Gastrocnemius medialis (tissue), 4 donors: ENCODE measurements at regions not wholly inside any gene's neighbourhood (a gene's known extent, or its start where the extent isn't known, plus 50 kb on each side); places are given as distances from the start of the nearest gene placed in this dataset.

Experiments used
- ATAC-seq, 2 donors: fragments of 150-250 bp; one replicate each; pipeline ENCODE4 v1.9.1; 2016
- DNase-seq, 2 donors: peaks; one replicate each; pipeline ENCODE4 v3.0.0-alpha.2; 2019
- H3K27ac ChIP-seq, 4 donors: fragments of 200-600 bp; sonication (generic); 1 replicate in 1 of 4; 2 replicates in 3 of 4; pipeline ENCODE4 v1.5.1; 2016 to 2018; ENCODE audit warnings: mild to moderate bottlenecking in 2 of 4, moderate library complexity in 1 of 4
- H3K27me3 ChIP-seq, 3 donors: fragments of 200-600 bp; sonication (generic) in 2 of 3; 1 replicate in 1 of 3; 2 replicates in 2 of 3; pipeline versions ENCODE4 v1.5.1 to v1.6.0; 2016 to 2019; ENCODE audit warnings: mild to moderate bottlenecking in 1 of 3, moderate library complexity in 1 of 3
- H3K36me3 ChIP-seq, 2 donors: fragments of 200-600 bp; sonication (generic) in 1 of 2; one replicate each; pipeline ENCODE4 v1.5.1; 2017 to 2018
- H3K4me1 ChIP-seq, 2 donors: fragments of 200-600 bp; sonication (generic) in 1 of 2; one replicate each; pipeline ENCODE4 v1.5.1; 2016 to 2017; ENCODE audit warnings: mild to moderate bottlenecking in 2 of 2
- H3K4me3 ChIP-seq, 4 donors: fragments of 200-600 bp; sonication (generic) in 3 of 4; 1 replicate in 1 of 4; 2 replicates in 3 of 4; pipeline ENCODE4 v1.5.1; 2016 to 2019; ENCODE audit warnings: mild to moderate bottlenecking in 2 of 4
- H3K9me3 ChIP-seq, 3 donors: fragments of 200-600 bp; sonication (generic) in 2 of 3; 1 replicate in 1 of 3; 2 replicates in 2 of 3; pipeline ENCODE4 v1.5.1; 2016 to 2019
- POLR2A ChIP-seq, 2 donors: fragments of 450-650 bp; IDR thresholded peaks; one replicate each; pipeline ENCODE4 v1.6.1; 2017; ENCODE audit warnings: antibody characterized with exemption in 2 of 2, mild to moderate bottlenecking in 2 of 2, moderate library complexity in 2 of 2
- in situ Hi-C, 4 donors: fragments of 200-750 bp; cut with MboI; loops; one replicate each; pipeline versions ENCODE4 v1.15.0 to v1.8.0; 2017; ENCODE audit warnings: low sequenced_read_pairs in 4 of 4
- intact Hi-C: fragments of 100-400 bp; cut with DNase I; formaldehyde crosslinking; loops from one replicate; pipeline ENCODE4 v1.15.1; 2023; ENCODE audit warnings: low total_unique reads
- TF ChIP-seq, protein P1 (sequence below), 5 experiments: fragments of 450-650 bp in 3 of 5; fragments of 200-600 bp in 2 of 5; sonication (generic) in 2 of 5; IDR thresholded peaks in 4 of 5; conservative IDR thresholded peaks in 1 of 5; 1 replicate in 4 of 5; 2 replicates in 1 of 5; pipeline ENCODE4 v1.5.1; 2016 to 2019; ENCODE audit warnings: antibody characterized with exemption in 5 of 5, mild to moderate bottlenecking in 3 of 5, moderate library complexity in 3 of 5

DNA sequence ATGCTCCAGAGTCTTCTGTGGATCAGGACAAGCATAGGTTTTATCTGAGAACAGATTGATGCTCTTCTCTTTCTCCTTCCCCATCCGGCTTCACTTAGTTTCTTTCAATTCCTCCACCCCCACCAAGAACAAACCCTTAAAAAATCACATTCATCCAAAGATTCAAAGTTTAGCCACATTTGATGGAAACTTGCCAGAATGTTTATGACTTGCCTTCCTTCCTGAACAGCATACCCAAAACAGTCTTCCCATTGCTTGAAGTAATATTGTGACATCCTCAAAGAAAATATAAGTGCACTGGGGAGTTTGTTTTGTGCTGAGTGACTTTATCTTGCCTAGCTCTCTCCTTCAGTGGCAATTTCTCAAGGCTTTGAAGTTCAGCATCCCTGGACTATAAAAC is 83.0 kb downstream of the MAGEB17 start:
- H3K4me1 ChIP-seq: no peaks in the 10 kb centered on the region

DNA sequence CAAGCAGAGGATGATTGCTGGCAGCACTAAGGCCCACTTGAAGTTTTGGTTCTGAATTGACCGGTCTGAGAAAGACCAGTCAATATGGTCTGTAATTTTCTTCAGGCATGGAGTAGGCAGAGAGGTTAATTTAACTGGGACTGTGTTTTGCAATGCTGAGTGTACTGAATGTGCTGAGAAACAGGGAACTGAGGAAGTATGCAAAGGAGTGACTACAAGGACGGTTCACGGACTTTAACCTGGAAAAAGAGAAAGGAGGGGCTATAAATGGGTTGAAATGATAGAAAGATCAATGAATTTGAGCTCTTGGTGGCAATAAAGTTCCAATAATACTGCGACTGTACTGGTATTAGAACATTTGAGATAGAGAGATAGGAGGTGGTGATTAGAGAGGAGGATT is 84.5 kb downstream of the MAGEB17 start:
- intact Hi-C loops: no loop called here
- no peaks in the 10 kb centered on the region for H3K36me3 ChIP-seq
- TF ChIP-seq, protein P1, sequence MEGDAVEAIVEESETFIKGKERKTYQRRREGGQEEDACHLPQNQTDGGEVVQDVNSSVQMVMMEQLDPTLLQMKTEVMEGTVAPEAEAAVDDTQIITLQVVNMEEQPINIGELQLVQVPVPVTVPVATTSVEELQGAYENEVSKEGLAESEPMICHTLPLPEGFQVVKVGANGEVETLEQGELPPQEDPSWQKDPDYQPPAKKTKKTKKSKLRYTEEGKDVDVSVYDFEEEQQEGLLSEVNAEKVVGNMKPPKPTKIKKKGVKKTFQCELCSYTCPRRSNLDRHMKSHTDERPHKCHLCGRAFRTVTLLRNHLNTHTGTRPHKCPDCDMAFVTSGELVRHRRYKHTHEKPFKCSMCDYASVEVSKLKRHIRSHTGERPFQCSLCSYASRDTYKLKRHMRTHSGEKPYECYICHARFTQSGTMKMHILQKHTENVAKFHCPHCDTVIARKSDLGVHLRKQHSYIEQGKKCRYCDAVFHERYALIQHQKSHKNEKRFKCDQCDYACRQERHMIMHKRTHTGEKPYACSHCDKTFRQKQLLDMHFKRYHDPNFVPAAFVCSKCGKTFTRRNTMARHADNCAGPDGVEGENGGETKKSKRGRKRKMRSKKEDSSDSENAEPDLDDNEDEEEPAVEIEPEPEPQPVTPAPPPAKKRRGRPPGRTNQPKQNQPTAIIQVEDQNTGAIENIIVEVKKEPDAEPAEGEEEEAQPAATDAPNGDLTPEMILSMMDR (IDR thresholded peaks at IDR 0.05 in 4 of 5, conservative IDR thresholded peaks at IDR 0.05 in 1 of 5): no peak
- TF ChIP-seq POLR2A (IDR thresholded peaks at IDR 0.05): no peak
- H3K27ac ChIP-seq: no peak overlapping the region
- no peak overlapping the region for H3K4me3 ChIP-seq
- in situ Hi-C loops: no loop called here
- DNase-seq: no peak
- ATAC-seq: no peak
- no peaks in the 10 kb centered on the region for H3K27me3 ChIP-seq
- peaks cover 0 to 2% (median 0%) of the 10 kb centered on the region in 3 donors for H3K9me3 ChIP-seq
- no peaks in the 10 kb centered on the region for H3K4me1 ChIP-seq

More for the DNA sequence above, 83.0 kb downstream of the MAGEB17 start:
- no peak for DNase-seq
- intact Hi-C loops (no loop called here), in situ Hi-C loops (no loop called here)
- Histone ChIP-seq H3K27ac (no peak overlapping the region), H3K36me3 (no peaks in the 10 kb centered on the region), H3K4me3 (no peak overlapping the region), H3K27me3 (no peaks in the 10 kb centered on the region), H3K9me3 (peaks cover 0 to 4% (median 0%) of the 10 kb centered on the region in 3 donors)
- TF ChIP-seq POLR2A (IDR thresholded peaks at IDR 0.05): no peak
- TF ChIP-seq, protein P1 (IDR thresholded peaks at IDR 0.05 in 4 of 5, conservative IDR thresholded peaks at IDR 0.05 in 1 of 5): no peak
- ATAC-seq: no peak

DNA sequence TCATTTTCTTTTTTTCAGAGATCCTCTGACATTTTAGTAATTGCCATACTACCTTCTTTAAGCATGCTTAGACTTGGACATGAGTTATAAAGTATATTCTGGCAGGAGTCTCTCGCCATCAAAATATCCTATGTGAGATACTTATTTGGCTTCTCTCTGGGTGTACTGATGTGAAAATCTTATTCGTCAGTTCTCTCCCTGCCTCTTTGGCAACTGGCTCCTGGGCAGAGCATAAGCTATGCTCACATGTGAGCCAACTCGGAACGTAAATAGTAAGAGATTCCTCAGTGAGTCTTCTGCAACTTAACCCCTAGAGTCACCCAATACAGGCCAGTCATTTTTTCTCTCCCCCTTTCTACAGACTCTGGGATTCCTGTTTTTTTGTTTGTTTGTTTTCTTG is 91.6 kb downstream of the MAGEB17 start:
- in situ Hi-C loops (no loop called here), intact Hi-C loops (no loop called here)
- DNase-seq: no peak
- ATAC-seq: no peak
- Histone ChIP-seq H3K27me3 (no peaks in the 10 kb centered on the region), H3K4me3 (no peak overlapping the region), H3K9me3 (no peaks in the 10 kb centered on the region), H3K36me3 (no peaks in the 10 kb centered on the region), H3K4me1 (no peaks in the 10 kb centered on the region), H3K27ac (no peak overlapping the region)
- TF ChIP-seq, protein P1 (IDR thresholded peaks at IDR 0.05 in 4 of 5, conservative IDR thresholded peaks at IDR 0.05 in 1 of 5): no peak
- TF ChIP-seq POLR2A (IDR thresholded peaks at IDR 0.05): no peak

DNA sequence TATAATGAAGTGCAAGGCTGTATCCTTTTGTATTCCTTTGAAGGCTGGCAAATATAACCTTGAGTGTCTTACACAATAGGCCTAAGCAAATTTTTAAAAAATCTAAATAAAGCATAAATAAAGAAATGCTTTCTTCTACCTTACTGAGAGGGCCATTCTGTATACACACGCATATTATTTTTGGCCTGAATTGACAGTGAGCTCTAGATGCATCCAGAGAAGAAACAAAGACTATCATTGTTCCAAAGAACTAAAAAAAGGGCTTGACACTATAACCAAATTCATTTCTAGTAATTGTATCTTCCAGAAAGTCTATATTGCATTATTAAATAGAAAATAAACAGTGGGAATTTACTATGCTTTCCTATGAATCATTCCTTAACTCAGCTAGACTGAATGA is 100.2 kb downstream of the MAGEB17 start:
- Histone ChIP-seq H3K27me3 (no peaks in the 10 kb centered on the region), H3K36me3 (no peaks in the 10 kb centered on the region), H3K27ac (no peak overlapping the region), H3K4me3 (no peak overlapping the region), H3K9me3 (no peaks in the 10 kb centered on the region), H3K4me1 (no peaks in the 10 kb centered on the region)
- DNase-seq (no peak), ATAC-seq (no peak)
- intact Hi-C loops (no loop called here), in situ Hi-C loops (no loop called here)
- TF ChIP-seq, protein P1 (IDR thresholded peaks at IDR 0.05 in 4 of 5, conservative IDR thresholded peaks at IDR 0.05 in 1 of 5): no peak
- TF ChIP-seq POLR2A (IDR thresholded peaks at IDR 0.05): no peak

DNA sequence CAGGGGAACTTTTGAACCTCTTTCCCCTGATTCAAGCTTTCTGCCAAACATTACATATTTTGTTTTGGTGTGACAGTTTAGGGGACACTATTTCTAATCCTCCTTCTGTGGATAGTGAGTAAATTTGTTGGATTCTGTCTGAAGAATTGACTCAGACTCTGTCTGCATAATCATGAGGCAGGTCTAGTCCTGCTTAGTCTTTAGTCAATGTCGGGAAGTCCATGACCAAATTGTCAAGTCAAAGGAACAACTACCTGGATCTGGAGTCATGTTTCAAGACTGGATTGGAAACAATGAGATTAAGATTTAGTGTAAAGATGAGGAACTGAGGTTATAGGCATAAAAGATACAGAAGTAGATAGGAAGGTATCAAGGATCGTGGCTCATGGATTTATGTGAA is 100.9 kb downstream of the MAGEB17 start:
- intact Hi-C loops: no loop called here
- Histone ChIP-seq H3K9me3 (no peaks in the 10 kb centered on the region), H3K4me1 (no peaks in the 10 kb centered on the region), H3K4me3 (no peak overlapping the region), H3K36me3 (no peaks in the 10 kb centered on the region), H3K27me3 (no peaks in the 10 kb centered on the region), H3K27ac (no peak overlapping the region)
- no peak for ATAC-seq
- in situ Hi-C loops: no loop called here
- DNase-seq: no peak
- no peak for TF ChIP-seq POLR2A (IDR thresholded peaks at IDR 0.05)
- TF ChIP-seq, protein P1 (IDR thresholded peaks at IDR 0.05 in 4 of 5, conservative IDR thresholded peaks at IDR 0.05 in 1 of 5): no peak
